ENCODE measurements at regions not wholly inside any gene's neighbourhood (a gene's known extent, or its start where the extent isn't known, plus 50 kb on each side); places are given as distances from the start of the nearest gene placed in this dataset.
A peak's percentile ranks its signal among the peaks of the same experiment; 100 is the strongest.

GRCh38 chr16:80034948-80035663 lies 434.6 kb upstream of the MAF start:
- DNase-seq = no peak
- Mint-ChIP-seq H3K4me3 (no peak overlapping the region), H3K27me3 (ENCODE audit: low read depth in 3 of 3) (peaks cover 0 to 9% (median 4%) of the 10 kb centered on the region in 3 donors), H3K9me3 (peaks cover 0 to 6% (median 3%) of the 10 kb centered on the region in 6 donors), H3K27ac (no peak overlapping the region), H3K4me1 (no peaks in the 10 kb centered on the region), H3K36me3 (no peaks in the 10 kb centered on the region)

- Mint-ChIP-seq H3K27me3 (ENCODE audit: low read depth in 3 of 3) (peaks cover 0 to 9% (median 4%) of the 10 kb centered on the region in 3 donors), H3K4me3 (no peak overlapping the region), H3K36me3 (no peaks in the 10 kb centered on the region), H3K9me3 (peaks cover 0 to 5% (median 2%) of the 10 kb centered on the region in 6 donors), H3K27ac (no peak overlapping the region), H3K4me1 (no peaks in the 10 kb centered on the region)
- no peak for DNase-seq
These were observed 433.9 kb upstream of the MAF start for GRCh38 chr16:80034469-80034826.

GRCh38 chr16:80033783-80034468 lies 433.4 kb upstream of the MAF start:
- peaks cover 0 to 9% (median 4%) of the 10 kb centered on the region in 3 donors for H3K27me3 Mint-ChIP-seq (ENCODE audit: low read depth in 3 of 3)
- H3K4me3 Mint-ChIP-seq = no peak overlapping the region
- no peaks in the 10 kb centered on the region for H3K36me3 Mint-ChIP-seq
- H3K4me1 Mint-ChIP-seq = no peaks in the 10 kb centered on the region
- no peak overlapping the region for H3K27ac Mint-ChIP-seq
- DNase-seq = no peak
- peaks cover 0 to 4% (median under 1%) of the 10 kb centered on the region in 6 donors for H3K9me3 Mint-ChIP-seq

- Mint-ChIP-seq H3K36me3 (no peaks in the 10 kb centered on the region), H3K9me3 (peaks cover 0 to 2% (median 0%) of the 10 kb centered on the region in 6 donors), H3K27ac (no peak overlapping the region), H3K4me1 (peaks cover 12% of the 10 kb centered on the region in 2 donors), H3K4me3 (no peak overlapping the region), H3K27me3 (ENCODE audit: low read depth in 3 of 3) (peaks cover 2 to 7% (median 5%) of the 10 kb centered on the region in 3 donors)
- DNase-seq = no peak
These were observed 429.4 kb upstream of the MAF start for GRCh38 chr16:80029761-80030481.

- peak overlapping the region in 1 of 6 donors; percentile 94 for H3K27ac Mint-ChIP-seq
- no peak for DNase-seq
- peaks cover 0 to 1% (median 0%) of the 10 kb centered on the region in 6 donors for H3K9me3 Mint-ChIP-seq
- H3K4me3 Mint-ChIP-seq = no peak overlapping the region
- peaks cover 12% of the 10 kb centered on the region in 2 donors for H3K4me1 Mint-ChIP-seq
- H3K27me3 Mint-ChIP-seq (ENCODE audit: low read depth in 3 of 3) = peaks cover 2 to 7% (median 5%) of the 10 kb centered on the region in 3 donors
- H3K36me3 Mint-ChIP-seq = no peaks in the 10 kb centered on the region
These were observed 428.8 kb upstream of the MAF start for GRCh38 chr16:80029381-80029630.

GRCh38 chr16:80028581-80029380 lies 428.2 kb upstream of the MAF start:
- Mint-ChIP-seq H3K27me3 (ENCODE audit: low read depth in 3 of 3) (peaks cover 2 to 5% (median 4%) of the 10 kb centered on the region in 3 donors), H3K4me3 (peak overlapping the region in 1 of 5 donors; percentile 17), H3K36me3 (no peaks in the 10 kb centered on the region), H3K9me3 (peaks cover 0 to 1% (median 0%) of the 10 kb centered on the region in 6 donors), H3K27ac (peak overlapping the region in 4 of 6 donors; percentile 1 to 94 (median 44)), H3K4me1 (peaks cover 12% of the 10 kb centered on the region in 2 donors)
- no peak for DNase-seq

- Mint-ChIP-seq H3K36me3 (no peaks in the 10 kb centered on the region), H3K27ac (peak overlapping the region; percentile 72 to 94 (median 88))
These were observed 426.7 kb upstream of the MAF start for GRCh38 chr16:80027007-80027965.

GRCh38 chr16:80025236-80025635 lies 424.7 kb upstream of the MAF start:
- DNase-seq = no peak
- H3K27me3 Mint-ChIP-seq (ENCODE audit: low read depth in 3 of 3) = peaks cover 2 to 3% (median 2%) of the 10 kb centered on the region in 3 donors

More at GRCh38 chr16:80027007-80027965, 426.7 kb upstream of the MAF start:
- peaks cover 12 to 17% of the 10 kb centered on the region in 2 donors for H3K4me1 Mint-ChIP-seq
- DNase-seq = peak; percentile 68 to 73 (median 71)
- peak overlapping the region; percentile 62 to 85 (median 74) for H3K4me3 Mint-ChIP-seq
- H3K9me3 Mint-ChIP-seq = peaks cover 0 to 1% (median 0%) of the 10 kb centered on the region in 6 donors
- peaks cover 0 to 3% (median 2%) of the 10 kb centered on the region in 3 donors for H3K27me3 Mint-ChIP-seq (ENCODE audit: low read depth in 3 of 3)

GRCh38 chr16:80024443-80024842 lies 423.9 kb upstream of the MAF start:
- Mint-ChIP-seq H3K36me3 (no peaks in the 10 kb centered on the region), H3K27me3 (ENCODE audit: low read depth in 3 of 3) (peaks cover 2 to 3% (median 2%) of the 10 kb centered on the region in 3 donors), H3K27ac (peak overlapping the region in 1 of 6 donors; percentile 51), H3K4me1 (peaks cover 12 to 17% of the 10 kb centered on the region in 2 donors), H3K9me3 (peaks cover 0 to 1% (median 0%) of the 10 kb centered on the region in 6 donors), H3K4me3 (no peak overlapping the region)
- no peak for DNase-seq

More at GRCh38 chr16:80025236-80025635, 424.7 kb upstream of the MAF start:
- peaks cover 0 to 1% (median 0%) of the 10 kb centered on the region in 6 donors for H3K9me3 Mint-ChIP-seq
- H3K4me1 Mint-ChIP-seq = peaks cover 12 to 17% of the 10 kb centered on the region in 2 donors
- H3K36me3 Mint-ChIP-seq = no peaks in the 10 kb centered on the region
- H3K27ac Mint-ChIP-seq = peak overlapping the region in 2 of 6 donors; percentile 1 to 47
- H3K4me3 Mint-ChIP-seq = no peak overlapping the region

GRCh38 chr16:80023865-80024264 lies 423.3 kb upstream of the MAF start:
- H3K4me3 Mint-ChIP-seq = no peak overlapping the region
- peaks cover 2 to 3% (median 2%) of the 10 kb centered on the region in 3 donors for H3K27me3 Mint-ChIP-seq (ENCODE audit: low read depth in 3 of 3)
- H3K36me3 Mint-ChIP-seq = no peaks in the 10 kb centered on the region
- peaks cover 12 to 17% of the 10 kb centered on the region in 2 donors for H3K4me1 Mint-ChIP-seq
- peak overlapping the region in 1 of 6 donors; percentile 51 for H3K27ac Mint-ChIP-seq
- no peak for DNase-seq
- peaks cover 0 to 1% (median 0%) of the 10 kb centered on the region in 6 donors for H3K9me3 Mint-ChIP-seq

GRCh38 chr16:80019395-80019794 lies 418.9 kb upstream of the MAF start:
- Mint-ChIP-seq H3K4me3 (no peak overlapping the region), H3K4me1 (peaks cover 0 to 4% of the 10 kb centered on the region in 2 donors), H3K9me3 (no peaks in the 10 kb centered on the region), H3K27ac (no peak overlapping the region), H3K36me3 (no peaks in the 10 kb centered on the region), H3K27me3 (ENCODE audit: low read depth in 3 of 3) (peaks cover 2% of the 10 kb centered on the region in 3 donors)
- no peak for DNase-seq

- Mint-ChIP-seq H3K27ac (no peak overlapping the region), H3K36me3 (no peaks in the 10 kb centered on the region), H3K27me3 (ENCODE audit: low read depth in 3 of 3) (peaks cover 2% of the 10 kb centered on the region in 3 donors), H3K9me3 (no peaks in the 10 kb centered on the region), H3K4me3 (no peak overlapping the region), H3K4me1 (peaks cover 0 to 4% of the 10 kb centered on the region in 2 donors)
- no peak for DNase-seq
These were observed 417.9 kb upstream of the MAF start for GRCh38 chr16:80018466-80018865.
